Ovary (tissue), 7 donors: ENCODE measurements at regions not wholly inside any gene's neighbourhood (a gene's known extent, or its start where the extent isn't known, plus 50 kb on each side); places are given as distances from the start of the nearest gene placed in this dataset.
A peak's percentile ranks its signal among the peaks of the same experiment; 100 is the strongest.
"Not testable (repeated sequence)": the region's sequence is repeated elsewhere in the genome, so short reads cannot be mapped to it uniquely, and the experiment has no call there.

Experiments
- DNase-seq, 5 donors: peaks; one replicate each; pipeline ENCODE4 v3.0.0-alpha.2; 2019 to 2020
- H3K27ac ChIP-seq, 2 donors: fragments of 200-600 bp; one replicate each; pipeline versions ENCODE4 v1.5.1 to v1.8.0; 2019 to 2022
- H3K27me3 ChIP-seq: fragments of 200-600 bp; one replicate; pipeline ENCODE4 v1.8.0; 2022
- H3K36me3 ChIP-seq: fragments of 200-600 bp; sonication (generic); one replicate; pipeline ENCODE4 v1.5.1; 2019
- H3K4me1 ChIP-seq: one replicate; pipeline ENCODE4 v1.8.1; 2013; ENCODE audit warnings: mild to moderate bottlenecking, moderate library complexity; ENCODE audit not compliant: insufficient read depth
- H3K4me3 ChIP-seq: fragments of 200-600 bp; sonication (generic); one replicate; pipeline ENCODE4 v1.5.1; 2017
- H3K9me3 ChIP-seq, 2 donors: fragments of 200-600 bp in 1 of 2; sonication (generic) in 1 of 2; one replicate each; pipeline versions ENCODE4 v1.5.1 to v1.8.1; 2013 to 2019; ENCODE audit warnings: mild to moderate bottlenecking in 1 of 2, moderate library complexity in 1 of 2
- CTCF ChIP-seq, 3 donors: fragments of 450-650 bp in 2 of 3; fragments of 200-600 bp in 1 of 3; IDR thresholded peaks; one replicate each; pipeline versions ENCODE4 v1.5.1 to v1.8.0; 2016 to 2022; ENCODE audit warnings: antibody characterized with exemption in 3 of 3, mild to moderate bottlenecking in 1 of 3
- EP300 ChIP-seq: sonication (generic); formaldehyde crosslinking; IDR thresholded peaks from one replicate; pipeline ENCODE4 v1.6.1; 2017; ENCODE audit warnings: antibody characterized with exemption
- POLR2A ChIP-seq: fragments of 450-650 bp; IDR thresholded peaks from one replicate; pipeline ENCODE4 v1.6.1; 2017; ENCODE audit warnings: antibody characterized with exemption, mild to moderate bottlenecking, moderate library complexity
- WGBS, 3 donors: extraction: QIAGEN DNeasy Blood & Tissue Kit in 1 of 3; methylation state at CpG; one replicate each; pipeline versions ENCODE4 v1.1.5 to v1.1.7; 2013 to 2017; 5-methylcytosine and 5-hydroxymethylcytosine counted together
- intact Hi-C, 4 donors: fragments of 100-400 bp; cut with DNase I; formaldehyde crosslinking; loops; one replicate each; pipeline versions ENCODE4 v1.11.0 to v1.15.1; 2022 to 2023
- donor health status: DM: no; HTN: no; CAD: no; lungs with moderate emphysema.
- donor health status: DM: no; HTN: no; CAD: no.
- donor health status: Bipolar disorder and iron deficiency.
- donor health status: DM: no; HTN: no; CAD: no.
- donor health status: DM: yes; HTN: yes; CAD: no.

GRCh38 chr20:25987073-25987927 is 290.6 kb upstream of the ZNF337 start:
- peak; percentile 55 to 71 (median 58) for DNase-seq
- Histone ChIP-seq H3K27me3 (no peaks in the 10 kb centered on the region), H3K27ac (no peak overlapping the region), H3K9me3 (no peaks in the 10 kb centered on the region), H3K36me3 (no peaks in the 10 kb centered on the region), H3K4me3 (peak overlapping the region; percentile 31), H3K4me1 (peaks cover 3% of the 10 kb centered on the region)
- TF ChIP-seq POLR2A (no peak), CTCF (IDR thresholded peaks at IDR 0.05) (peak in 2 of 3 donors; percentile 8 to 38), EP300 (no peak)
- 27 to 56% (median 49%) methylated on average over 37 to 46 of the region's 46 CpGs for WGBS, 3 donors
- intact Hi-C loops: no loop called here

- TF ChIP-seq POLR2A: no peak
- TF ChIP-seq CTCF (IDR thresholded peaks at IDR 0.05): no peak
- no peak for TF ChIP-seq EP300
- Histone ChIP-seq H3K4me3 (no peak overlapping the region), H3K4me1 (peaks cover 3% of the 10 kb centered on the region), H3K36me3 (no peaks in the 10 kb centered on the region), H3K27me3 (no peaks in the 10 kb centered on the region), H3K27ac (no peak overlapping the region), H3K9me3 (no peaks in the 10 kb centered on the region)
- intact Hi-C loops: no loop called here
- no peak for DNase-seq
- 90 to 93% (median 91%) methylated on average over 15 of the region's 15 CpGs for WGBS, 3 donors
Observed at GRCh38 chr20:25985597-25985996, 288.9 kb upstream of the ZNF337 start.

- intact Hi-C loops: no loop called here
- DNase-seq: peak; percentile 69 to 76 (median 74)
- Histone ChIP-seq H3K4me3 (peak overlapping the region; percentile 13), H3K9me3 (no peaks in the 10 kb centered on the region), H3K36me3 (no peaks in the 10 kb centered on the region), H3K27ac (no peak overlapping the region), H3K4me1 (peaks cover 3% of the 10 kb centered on the region), H3K27me3 (no peaks in the 10 kb centered on the region)
- TF ChIP-seq CTCF (IDR thresholded peaks at IDR 0.05) (no peak), EP300 (no peak), POLR2A (no peak)
- WGBS, 3 donors: 49 to 78% (median 51%) methylated on average over 21 to 27 of the region's 27 CpGs
Observed at GRCh38 chr20:25984933-25985332, 288.3 kb upstream of the ZNF337 start.

GRCh38 chr20:25982701-25983100 is 286.0 kb upstream of the ZNF337 start:
- intact Hi-C loops, DNase-seq, H3K27me3 ChIP-seq, H3K4me3 ChIP-seq, H3K36me3 ChIP-seq, H3K9me3 ChIP-seq, H3K27ac ChIP-seq, H3K4me1 ChIP-seq: not testable (repeated sequence)

GRCh38 chr20:25978450-25979190 is 282.0 kb upstream of the ZNF337 start:
- H3K4me1 ChIP-seq, H3K27me3 ChIP-seq, H3K36me3 ChIP-seq, intact Hi-C loops, H3K9me3 ChIP-seq, H3K27ac ChIP-seq, DNase-seq, H3K4me3 ChIP-seq: not testable (repeated sequence)
- WGBS, 3 donors: 76 to 86% (median 78%) methylated on average over 10 of the region's 10 CpGs

- H3K36me3 ChIP-seq, H3K9me3 ChIP-seq, H3K4me1 ChIP-seq, H3K27me3 ChIP-seq, DNase-seq, H3K4me3 ChIP-seq, intact Hi-C loops, H3K27ac ChIP-seq: not testable (repeated sequence)
- 50 to 70% (median 62%) methylated on average over 3 of the region's 3 CpGs for WGBS, 3 donors
Observed at GRCh38 chr20:25975816-25976215, 279.2 kb upstream of the ZNF337 start.

GRCh38 chr20:25965203-25965602 is 268.6 kb upstream of the ZNF337 start:
- H3K36me3 ChIP-seq, intact Hi-C loops, H3K27ac ChIP-seq, DNase-seq, H3K4me3 ChIP-seq, H3K27me3 ChIP-seq, H3K4me1 ChIP-seq, H3K9me3 ChIP-seq: not testable (repeated sequence)
- WGBS, 3 donors: 85 to 92% (median 89%) methylated on average over 4 of the region's 4 CpGs

GRCh38 chr20:25953876-25954275 is 257.2 kb upstream of the ZNF337 start:
- H3K4me3 ChIP-seq, DNase-seq, H3K27me3 ChIP-seq: not testable (repeated sequence)

More at GRCh38 chr20:25953876-25954275, 257.2 kb upstream of the ZNF337 start:
- H3K9me3 ChIP-seq, intact Hi-C loops, H3K36me3 ChIP-seq, H3K27ac ChIP-seq, H3K4me1 ChIP-seq: not testable (repeated sequence)
- 79 to 82% (median 82%) methylated on average over 3 of the region's 3 CpGs for WGBS, 3 donors
